GM23248 (cell line): ENCODE measurements at regions not wholly inside any gene's neighbourhood (a gene's known extent, or its start where the extent isn't known, plus 50 kb on each side); places are given as distances from the start of the nearest gene placed in this dataset.

Experiments
- DNase-seq: peaks from one replicate; pipeline ENCODE4 v3.0.0-alpha.2; 2015
- H2AFZ ChIP-seq: fragments of 200-600 bp; sonication (generic); 2 replicates; pipeline ENCODE4 v1.6.1; 2016; ENCODE audit warnings: antibody characterized with exemption
- H3F3A ChIP-seq: fragments of 200-600 bp; sonication (generic); 2 replicates; pipeline ENCODE4 v1.6.1; 2016; ENCODE audit warnings: mild to moderate bottlenecking, antibody characterized with exemption, mixed run types; ENCODE audit not compliant: insufficient read depth
- H3K27ac ChIP-seq: fragments of 200-600 bp; sonication (generic); 2 replicates; pipeline ENCODE4 v1.5.1; 2016; ENCODE audit warnings: mild to moderate bottlenecking
- H3K27me3 ChIP-seq: fragments of 200-600 bp; sonication (generic); replicated peaks from 2 replicates; pipeline ENCODE4 v1.6.1; 2016; ENCODE audit warnings: mild to moderate bottlenecking; ENCODE audit not compliant: insufficient read depth
- H3K36me3 ChIP-seq: fragments of 200-600 bp; sonication (generic); 2 replicates; pipeline ENCODE4 v1.6.1; 2016; ENCODE audit warnings: low read depth, mild to moderate bottlenecking
- H3K4me1 ChIP-seq: fragments of 200-600 bp; sonication (generic); 2 replicates; pipeline ENCODE4 v1.6.1; 2016; ENCODE audit warnings: mild to moderate bottlenecking; ENCODE audit not compliant: insufficient read depth
- H3K4me2 ChIP-seq: fragments of 200-600 bp; sonication (generic); one replicate; pipeline ENCODE4 v1.6.1; 2016; ENCODE audit warnings: mild to moderate bottlenecking; ENCODE audit not compliant: unreplicated experiment
- H3K4me3 ChIP-seq: fragments of 200-600 bp; sonication (generic); 2 replicates; pipeline ENCODE4 v1.5.1; 2016; ENCODE audit warnings: mild to moderate bottlenecking
- H3K79me2 ChIP-seq: fragments of 200-600 bp; sonication (generic); 2 replicates; pipeline ENCODE4 v1.6.1; 2016; ENCODE audit warnings: mild to moderate bottlenecking; ENCODE audit not compliant: insufficient read depth
- H3K9ac ChIP-seq: fragments of 200-600 bp; sonication (generic); 2 replicates; pipeline ENCODE4 v1.6.1; 2016; ENCODE audit warnings: mild to moderate bottlenecking
- H3K9me2 ChIP-seq: fragments of 200-600 bp; sonication (generic); 2 replicates; pipeline ENCODE4 v1.6.1; 2016; ENCODE audit warnings: mixed run types, mild to moderate bottlenecking, moderate library complexity; ENCODE audit not compliant: insufficient read depth
- H3K9me3 ChIP-seq: fragments of 200-600 bp; sonication (generic); one replicate; pipeline ENCODE4 v1.6.1; 2017; ENCODE audit warnings: low read depth
- H4K20me1 ChIP-seq: fragments of 200-600 bp; sonication (generic); 2 replicates; pipeline ENCODE4 v1.6.0; 2016; ENCODE audit not compliant: insufficient read depth
- EZH2 ChIP-seq: fragments of 200-600 bp; sonication (generic); IDR thresholded peaks from 2 replicates; pipeline ENCODE4 v1.6.1; 2018; ENCODE audit warnings: antibody characterized with exemption, mild to moderate bottlenecking; ENCODE audit not compliant: insufficient read depth, poor library complexity, severe bottlenecking
- EZH2phosphoT487 ChIP-seq: fragments of 200-600 bp; sonication (generic); IDR thresholded peaks from 2 replicates; pipeline ENCODE4 v1.6.1; 2018; ENCODE audit warnings: antibody characterized with exemption, moderate library complexity, mild to moderate bottlenecking, low read depth; ENCODE audit not compliant: insufficient read depth
- WGBS, 2 experiments: methylation state at CpG; one replicate each; pipeline ENCODE4 v1.1.6; 2015 to 2017; ENCODE audit warnings: low lambda C conversion rate in 2 of 2, low coverage in 1 of 2; ENCODE audit errors: missing lambda C conversion rate in 2 of 2; 5-methylcytosine and 5-hydroxymethylcytosine counted together
- in situ Hi-C: fragments of 300-500 bp; cut with MboI; formaldehyde crosslinking; loops from 2 replicates; pipeline ENCODE4 v1.15.0; 2020

DNA sequence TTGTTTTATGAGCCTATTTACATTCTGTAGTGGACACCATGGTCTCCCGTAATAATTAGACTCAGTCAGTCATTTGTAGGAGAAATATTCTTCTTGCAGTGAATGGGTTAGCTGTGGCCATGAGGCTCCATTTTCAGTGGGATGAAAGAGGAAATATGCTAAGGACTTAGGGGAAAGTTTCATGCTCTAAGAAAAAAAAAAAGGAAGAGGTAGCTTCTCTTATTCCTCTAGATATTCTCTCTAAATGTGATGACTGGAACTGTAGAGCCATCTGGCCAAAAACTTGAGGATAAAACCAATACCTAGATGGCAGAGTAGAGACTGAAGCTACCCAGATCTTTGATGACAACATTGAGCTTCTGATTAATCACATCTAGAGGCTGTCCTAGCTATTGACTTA is 75.8 kb upstream of the SESN3 start:
- no peak for DNase-seq
- Histone ChIP-seq H3K9ac (no peak overlapping the region), H3K9me3 (no peaks in the 10 kb centered on the region), H3K27me3 (0 out of 2 replicates have a peak, but pooled peaks cover 7% of the 10 kb centered on the region), H3K27ac (no peak overlapping the region), H3K4me2 (no peak overlapping the region), H3K36me3 (no peaks in the 10 kb centered on the region), H3K79me2 (no peaks in the 10 kb centered on the region), H3F3A (no peaks in the 10 kb centered on the region), H4K20me1 (no peaks in the 10 kb centered on the region), H3K9me2 (no peaks in the 10 kb centered on the region), H3K4me3 (no peak overlapping the region), H3K4me1 (no peaks in the 10 kb centered on the region), H2AFZ (no peak overlapping the region)
- WGBS, 2 experiments = 95 to 100% methylated on average over 1 of the region's 1 CpG
- TF ChIP-seq EZH2phosphoT487 = no peak
- TF ChIP-seq EZH2 = no peak
- in situ Hi-C loops = no loop called here

- in situ Hi-C loops = no loop called here
- H3K36me3 ChIP-seq = no peaks in the 10 kb centered on the region
- no peak overlapping the region for H3K9ac ChIP-seq
- 74 to 83% methylated on average over 3 of the region's 3 CpGs for WGBS, 2 experiments
- H3K9me3 ChIP-seq = no peaks in the 10 kb centered on the region
- H3K79me2 ChIP-seq = no peaks in the 10 kb centered on the region
- no peaks in the 10 kb centered on the region for H3K9me2 ChIP-seq
- H4K20me1 ChIP-seq = no peaks in the 10 kb centered on the region
- H3K4me1 ChIP-seq = no peaks in the 10 kb centered on the region
- TF ChIP-seq EZH2phosphoT487 = no peak
- no peak for TF ChIP-seq EZH2
- H3K4me2 ChIP-seq = no peak overlapping the region
- no peak for DNase-seq
- H3F3A ChIP-seq = no peaks in the 10 kb centered on the region
- no peak overlapping the region for H3K4me3 ChIP-seq
- no peak overlapping the region for H2AFZ ChIP-seq
- H3K27ac ChIP-seq = no peak overlapping the region
- H3K27me3 ChIP-seq = peaks cover 10% of the 10 kb centered on the region; the same call in 1 of the 2 replicates
These were observed 75.1 kb upstream of the SESN3 start for GRCh38 chr11:95306123-95306522.

GRCh38 chr11:95305705-95306104 is 74.7 kb upstream of the SESN3 start:
- H3K4me1 ChIP-seq = no peaks in the 10 kb centered on the region
- H3K27ac ChIP-seq = no peak overlapping the region
- no peaks in the 10 kb centered on the region for H3F3A ChIP-seq
- H3K9ac ChIP-seq = no peak overlapping the region
- peaks cover 12% of the 10 kb centered on the region for H3K27me3 ChIP-seq
- no peak overlapping the region for H2AFZ ChIP-seq
- no peak overlapping the region for H3K4me3 ChIP-seq
- H3K36me3 ChIP-seq = no peaks in the 10 kb centered on the region
- H4K20me1 ChIP-seq = no peaks in the 10 kb centered on the region
- in situ Hi-C loops = no loop called here
- H3K79me2 ChIP-seq = no peaks in the 10 kb centered on the region
- no peak overlapping the region for H3K4me2 ChIP-seq
- WGBS, 2 experiments = 62 to 66% methylated on average over 3 of the region's 3 CpGs
- H3K9me2 ChIP-seq = no peaks in the 10 kb centered on the region
- DNase-seq = no peak
- TF ChIP-seq EZH2phosphoT487 (no peak), EZH2 (no peak)
- H3K9me3 ChIP-seq = no peaks in the 10 kb centered on the region

DNA sequence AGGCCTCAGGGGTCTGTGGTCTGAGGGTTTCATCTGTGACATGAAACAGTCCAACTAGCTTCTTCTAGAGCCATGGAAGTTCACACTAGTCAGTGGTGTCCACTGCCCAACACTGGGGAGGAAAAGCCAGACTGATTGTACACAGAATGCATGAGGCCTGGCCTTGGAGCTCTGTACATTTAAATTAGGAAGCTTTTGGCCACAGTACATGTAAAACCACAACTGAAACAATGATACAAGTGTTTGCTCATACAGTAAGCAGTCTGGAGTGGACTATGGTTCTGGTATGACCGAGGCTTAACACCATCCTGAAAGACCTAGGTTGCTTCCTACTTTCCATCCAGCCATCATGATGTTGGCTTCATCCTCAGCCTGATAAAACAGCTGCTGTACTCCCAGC is 73.8 kb upstream of the SESN3 start:
- in situ Hi-C loops = no loop called here
- Histone ChIP-seq H3K9ac (no peak overlapping the region), H3K9me3 (no peaks in the 10 kb centered on the region), H3F3A (no peaks in the 10 kb centered on the region), H3K4me2 (no peak overlapping the region), H3K4me3 (no peak overlapping the region), H2AFZ (no peak overlapping the region), H3K79me2 (no peaks in the 10 kb centered on the region), H4K20me1 (no peaks in the 10 kb centered on the region), H3K4me1 (no peaks in the 10 kb centered on the region), H3K27me3 (peaks cover 17% of the 10 kb centered on the region), H3K9me2 (no peaks in the 10 kb centered on the region), H3K36me3 (no peaks in the 10 kb centered on the region), H3K27ac (no peak overlapping the region)
- no peak for TF ChIP-seq EZH2
- DNase-seq = no peak
- 65 to 75% methylated on average over 1 of the region's 1 CpG for WGBS, 2 experiments

DNA sequence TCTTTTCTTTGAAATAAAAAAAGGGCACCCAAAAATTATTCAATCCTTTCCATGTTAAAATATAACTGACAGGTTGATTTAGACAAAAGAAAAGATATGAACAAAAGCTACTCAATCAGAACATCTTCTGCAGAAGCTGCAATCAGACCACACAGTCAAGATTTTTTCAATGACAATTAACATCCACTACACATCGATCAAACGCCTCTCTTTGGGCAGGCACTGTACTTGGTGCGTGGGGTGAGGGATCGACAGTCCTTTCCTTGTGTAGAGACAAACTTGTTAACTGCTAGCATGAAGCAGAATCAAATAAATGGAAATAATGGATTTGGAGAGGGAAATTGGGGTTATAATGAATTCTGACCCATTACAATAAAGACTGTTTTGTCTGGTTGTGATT is 71.2 kb upstream of the SESN3 start:
- TF ChIP-seq EZH2phosphoT487 (no peak), EZH2 (no peak)
- H3K36me3 ChIP-seq = no peaks in the 10 kb centered on the region
- 73 to 86% methylated on average over 4 of the region's 4 CpGs for WGBS, 2 experiments
- H3K4me3 ChIP-seq = no peak overlapping the region
- in situ Hi-C loops = no loop called here
- peaks cover 17% of the 10 kb centered on the region for H3K27me3 ChIP-seq
- no peaks in the 10 kb centered on the region for H3K9me3 ChIP-seq
- no peak overlapping the region for H3K9ac ChIP-seq
- no peak overlapping the region for H3K4me2 ChIP-seq
- H3F3A ChIP-seq = no peaks in the 10 kb centered on the region
- DNase-seq = no peak
- H4K20me1 ChIP-seq = no peaks in the 10 kb centered on the region
- H3K4me1 ChIP-seq = peaks cover 5% of the 10 kb centered on the region; the same call in 1 of the 2 replicates
- H3K79me2 ChIP-seq = no peaks in the 10 kb centered on the region
- H3K27ac ChIP-seq = no peak overlapping the region
- H3K9me2 ChIP-seq = no peaks in the 10 kb centered on the region
- H2AFZ ChIP-seq = no peak overlapping the region
